ENCODE measurements at regions not wholly inside any gene's neighbourhood (a gene's known extent, or its start where the extent isn't known, plus 50 kb on each side); places are given as distances from the start of the nearest gene placed in this dataset.

GRCh38 chr2:147502711-147503290 lies 342.0 kb upstream of the ACVR2A start:
- no TSS peak for BruUV-seq (replicated peaks)
- DNase-seq (ENCODE audit: low read depth, low spot score) = no peak
- no peak overlapping the region for H3K4me3 ChIP-seq (ENCODE audit: low read depth in 2 of 2, low read length in 2 of 2)
- intact Hi-C loops (cut with micrococcal nuclease; ENCODE audit: unreplicated experiment) (no loop called here), in situ Hi-C loops (cut with HindIII; ENCODE audit: low pct_unique_long_range_greater_than_20kb, low sequenced_read_pairs) (no loop called here)
- TF ChIP-seq CTCF (IDR thresholded peaks at IDR 0.05) = no peak
- TF ChIP-seq REST (IDR thresholded peaks at IDR 0.05; ENCODE audit: insufficient read depth in 1 of 2, low read depth in 2 of 2, low read length in 1 of 2) = no peak
- no peak for TF ChIP-seq SIN3A (IDR thresholded peaks at IDR 0.05; ENCODE audit: borderline replicate concordance, insufficient read depth, low read depth, low read length)
- no peak for TF ChIP-seq TCF7L2 (IDR thresholded peaks at IDR 0.05; ENCODE audit: low read depth, low read length)
- no peak for TF ChIP-seq POLR2AphosphoS5 (IDR thresholded peaks at IDR 0.05; ENCODE audit: low read depth, low read length)
- H3K4me1 ChIP-seq (ENCODE audit: control insufficient read depth, insufficient read depth, low read length) = no peaks in the 10 kb centered on the region
- H3K27ac ChIP-seq (ENCODE audit: low read length) = no peak overlapping the region
- CTCF ChIA-PET = no interaction called here
- no peaks in the 10 kb centered on the region for H3K9me3 ChIP-seq (ENCODE audit: control insufficient read depth, insufficient read depth, low read depth, low read length)
- POLR2A ChIA-PET = no interaction called here
- no peaks in the 10 kb centered on the region for H3K27me3 ChIP-seq (ENCODE audit: control insufficient read depth, insufficient read depth, low read length)
- ATAC-seq = no peak
- no peaks in the 10 kb centered on the region for H3K36me3 ChIP-seq (ENCODE audit: control insufficient read depth, insufficient read depth, low read length)

GRCh38 chr2:147501968-147502367 lies 342.9 kb upstream of the ACVR2A start:
- Histone ChIP-seq H3K27me3 (ENCODE audit: control insufficient read depth, insufficient read depth, low read length) (no peaks in the 10 kb centered on the region), H3K4me1 (ENCODE audit: control insufficient read depth, insufficient read depth, low read length) (no peaks in the 10 kb centered on the region), H3K4me3 (ENCODE audit: low read depth in 2 of 2, low read length in 2 of 2) (no peak overlapping the region), H3K9me3 (ENCODE audit: control insufficient read depth, insufficient read depth, low read depth, low read length) (no peaks in the 10 kb centered on the region), H3K36me3 (ENCODE audit: control insufficient read depth, insufficient read depth, low read length) (no peaks in the 10 kb centered on the region), H3K27ac (ENCODE audit: low read length) (no peak overlapping the region)
- in situ Hi-C loops (cut with HindIII; ENCODE audit: low pct_unique_long_range_greater_than_20kb, low sequenced_read_pairs) = no loop called here
- ATAC-seq = no peak
- ChIA-PET POLR2A (no interaction called here), CTCF (no interaction called here)
- BruUV-seq (replicated peaks) = no TSS peak
- intact Hi-C loops (cut with micrococcal nuclease; ENCODE audit: unreplicated experiment) = no loop called here
- no peak for DNase-seq (ENCODE audit: low read depth, low spot score)
- no peak for TF ChIP-seq SIN3A (IDR thresholded peaks at IDR 0.05; ENCODE audit: borderline replicate concordance, insufficient read depth, low read depth, low read length)
- TF ChIP-seq REST (IDR thresholded peaks at IDR 0.05; ENCODE audit: insufficient read depth in 1 of 2, low read depth in 2 of 2, low read length in 1 of 2) = no peak
- TF ChIP-seq POLR2AphosphoS5 (IDR thresholded peaks at IDR 0.05; ENCODE audit: low read depth, low read length) = no peak
- no peak for TF ChIP-seq CTCF (IDR thresholded peaks at IDR 0.05)
- no peak for TF ChIP-seq TCF7L2 (IDR thresholded peaks at IDR 0.05; ENCODE audit: low read depth, low read length)
